Endothelial cell of umbilical vein (primary cell): ENCODE measurements at regions not wholly inside any gene's neighbourhood (a gene's known extent, or its start where the extent isn't known, plus 50 kb on each side); places are given as distances from the start of the nearest gene placed in this dataset.

Experiments
- BruUV-seq: library from RNA; stranded (reverse); fragments of 400-500 nt; replicated peaks from 2 replicates; lab custom pipeline; 2021; lab: Mats Ljungman, UMichigan
- CTCF ChIA-PET: fragments of 300-600, 350-600 bp; sonication (Branson Sonifier 250); formaldehyde crosslinking; loops from one replicate; lab custom pipeline; 2021; ENCODE audit warnings: antibody characterized with exemption, inconsistent platforms; lab: Charles Lee
- POLR2A ChIA-PET: fragments of 300-600, 350-600 bp; sonication (Branson Sonifier 250); formaldehyde crosslinking; loops from one replicate; lab custom pipeline; 2021; ENCODE audit warnings: antibody characterized with exemption, inconsistent platforms; lab: Charles Lee
- DNase-seq: peaks from one replicate; pipeline ENCODE4 v3.0.0-alpha.2; 2011; ENCODE audit warnings: low read depth, low spot score
- FAIRE-seq: peaks from 2 replicates; lab custom pipeline; 2011; peaks lifted over from hg19 to GRCh38; lab: Jason Lieb, UNC
- H2AFZ ChIP-seq: 2 replicates; pipeline ENCODE4 v1.6.0; 2012; ENCODE audit warnings: low read depth, low read length, control low read depth, inconsistent platforms
- H3K27ac ChIP-seq: 2 replicates; pipeline ENCODE4 v1.5.1; 2011; ENCODE audit warnings: low read depth, mild to moderate bottlenecking, control low read depth, low read length, moderate library complexity; ENCODE audit not compliant: insufficient read depth
- H3K27me3 ChIP-seq, 2 experiments: 2 replicates each; pipeline versions ENCODE4 v1.6.0 to v1.6.1; 2011; ENCODE audit warnings: low read length in 2 of 2, mixed read lengths in 1 of 2; ENCODE audit not compliant: control insufficient read depth in 2 of 2, insufficient read depth in 2 of 2
- H3K36me3 ChIP-seq, 2 experiments: 2 replicates in 1 of 2; 3 replicates in 1 of 2; pipeline ENCODE4 v1.5.1; 2011; ENCODE audit warnings: low read length in 2 of 2, mild to moderate bottlenecking in 1 of 2, moderate library complexity in 1 of 2; ENCODE audit not compliant: control insufficient read depth in 2 of 2, insufficient read depth in 2 of 2; ENCODE audit errors: extremely low read depth in 1 of 2
- H3K4me1 ChIP-seq: 3 replicates; pipeline ENCODE4 v1.5.1; 2011; ENCODE audit warnings: mild to moderate bottlenecking, low read length; ENCODE audit not compliant: control insufficient read depth, insufficient read depth; ENCODE audit errors: extremely low read depth
- H3K4me2 ChIP-seq: 2 replicates; pipeline ENCODE4 v1.6.1; 2011; ENCODE audit warnings: low read length, control low read depth, mixed read lengths; ENCODE audit not compliant: insufficient read depth
- H3K4me3 ChIP-seq, 3 experiments: fragments of 200-600 bp in 1 of 3; sonication (generic), shearing (Covaris generic) in 1 of 3; replicated peaks in 1 of 3; 2 replicates each; pipeline ENCODE4 v1.5.1; 2011 to 2016; ENCODE audit warnings: control low read depth in 3 of 3, low read length in 3 of 3, mild to moderate bottlenecking in 2 of 3, inconsistent platforms in 1 of 3, low read depth in 1 of 3, moderate library complexity in 1 of 3; ENCODE audit not compliant: insufficient read depth in 1 of 3
- H3K79me2 ChIP-seq: 2 replicates; pipeline ENCODE4 v1.6.0; 2012; ENCODE audit warnings: low read length, inconsistent platforms; ENCODE audit not compliant: control insufficient read depth, insufficient read depth
- H3K9ac ChIP-seq: replicated peaks from 2 replicates; pipeline ENCODE3; 2011; ENCODE audit warnings: low read length, control low read depth; ENCODE audit not compliant: insufficient read depth; ENCODE audit errors: extremely low read depth
- H3K9me1 ChIP-seq: replicated peaks from 3 replicates; pipeline ENCODE4 v1.6.0; 2011; ENCODE audit warnings: mild to moderate bottlenecking, low read length; ENCODE audit not compliant: control insufficient read depth, insufficient read depth; ENCODE audit errors: extremely low read depth
- H3K9me3 ChIP-seq: replicated peaks from 2 replicates; pipeline ENCODE4 v1.5.1; 2012; ENCODE audit warnings: low read length, inconsistent platforms; ENCODE audit not compliant: control insufficient read depth, insufficient read depth
- H4K20me1 ChIP-seq: replicated peaks from 2 replicates; pipeline ENCODE3; 2011; ENCODE audit warnings: mild to moderate bottlenecking, low read length; ENCODE audit not compliant: control insufficient read depth, insufficient read depth; ENCODE audit errors: extremely low read depth
- CTCF ChIP-seq, 2 donors: IDR thresholded peaks; 1 replicate in 1 of 2; 2 replicates in 1 of 2; pipeline ENCODE4 v1.5.1; 2011; ENCODE audit warnings: low read length in 2 of 2, mild to moderate bottlenecking in 2 of 2, moderate library complexity in 2 of 2, control low read depth in 1 of 2, inconsistent platforms in 1 of 2, low read depth in 1 of 2; ENCODE audit not compliant: insufficient read depth in 1 of 2; ENCODE audit errors: extremely low read depth in 1 of 2
- EZH2 ChIP-seq: IDR thresholded peaks from 2 replicates; pipeline ENCODE4 v1.6.1; 2012; ENCODE audit warnings: borderline replicate concordance, low read depth, mild to moderate bottlenecking, moderate library complexity, low read length, inconsistent platforms; ENCODE audit not compliant: severe bottlenecking
- FOS ChIP-seq: IDR thresholded peaks from 2 replicates; pipeline ENCODE4 v1.6.1; 2011; ENCODE audit warnings: mild to moderate bottlenecking, low read length, moderate library complexity, borderline replicate concordance; ENCODE audit not compliant: insufficient read depth
- GATA2 ChIP-seq: IDR thresholded peaks from 2 replicates; pipeline ENCODE4 v1.7.0; 2011; ENCODE audit warnings: low read depth, mild to moderate bottlenecking, moderate library complexity, mixed read lengths, low read length; ENCODE audit not compliant: insufficient read length, insufficient read depth
- JUN ChIP-seq: IDR thresholded peaks from 2 replicates; pipeline ENCODE4 v1.6.1; 2011; ENCODE audit warnings: borderline replicate concordance, low read depth; ENCODE audit not compliant: insufficient read length, insufficient read depth
- MAX ChIP-seq: IDR thresholded peaks from 2 replicates; pipeline ENCODE4 v1.6.1; 2011; ENCODE audit not compliant: insufficient read depth, insufficient read length
- MYC ChIP-seq: IDR thresholded peaks from one replicate; pipeline ENCODE4 v1.6.1; 2011; ENCODE audit warnings: mild to moderate bottlenecking, low read depth, low read length
- POLR2A ChIP-seq: IDR thresholded peaks from 2 replicates; pipeline ENCODE4 v1.6.1; 2012; ENCODE audit warnings: low read depth, mild to moderate bottlenecking, control low read depth, low read length
- POLR2AphosphoS5 ChIP-seq: IDR thresholded peaks from 2 replicates; pipeline ENCODE4 v1.6.1; 2012; ENCODE audit warnings: low read depth, mild to moderate bottlenecking, control low read depth, low read length, moderate library complexity; ENCODE audit not compliant: insufficient read depth
- dilution Hi-C: fragments of 300-500 bp; cut with MboI; formaldehyde crosslinking; loops from one replicate; pipeline ENCODE4 v1.15.0; 2019; ENCODE audit warnings: low sequenced_read_pairs; ENCODE audit not compliant: extremely low pct_ligation_motif_present
- intact Hi-C: fragments of 100-400 bp; cut with micrococcal nuclease; formaldehyde crosslinking; loops from one replicate; pipeline ENCODE4 v1.10.0; 2022

GRCh38 chr3:194197981-194198695 is 62.2 kb downstream of the HES1 start:
- no peak for TF ChIP-seq JUN
- TF ChIP-seq FOS = no peak
- H3K27me3 ChIP-seq = peaks cover 0 to 2% of the 10 kb centered on the region in 2 experiments
- no peaks in the 10 kb centered on the region for H3K4me1 ChIP-seq
- H3K9ac ChIP-seq = no peak overlapping the region
- H3K4me3 ChIP-seq = no peak overlapping the region
- DNase-seq = no peak
- H4K20me1 ChIP-seq = no peaks in the 10 kb centered on the region
- H2AFZ ChIP-seq = no peak overlapping the region
- ChIA-PET POLR2A (no interaction called here), CTCF (interaction anchor here (1.7 kb wide), 1 partner anchor 31 kb away, joined by 3 read pairs; no protein-coding TSS in a partner anchor)
- no TSS peak for BruUV-seq
- no peaks in the 10 kb centered on the region for H3K9me1 ChIP-seq
- no peak for FAIRE-seq
- no peaks in the 10 kb centered on the region for H3K79me2 ChIP-seq
- no peaks in the 10 kb centered on the region for H3K36me3 ChIP-seq
- no peak overlapping the region for H3K4me2 ChIP-seq
- dilution Hi-C loops (no loop called here), intact Hi-C loops (no loop called here)
- H3K9me3 ChIP-seq = no peaks in the 10 kb centered on the region
- H3K27ac ChIP-seq = no peak overlapping the region

GRCh38 chr3:194198938-194199337 is 63.0 kb downstream of the HES1 start:
- H3K79me2 ChIP-seq = no peaks in the 10 kb centered on the region
- no peak overlapping the region for H2AFZ ChIP-seq
- TF ChIP-seq JUN = no peak
- no peak for TF ChIP-seq GATA2
- TF ChIP-seq MYC = no peak
- no peak for TF ChIP-seq POLR2A
- TF ChIP-seq FOS = no peak
- TF ChIP-seq POLR2AphosphoS5 = no peak
- TF ChIP-seq CTCF (IDR thresholded peaks at IDR 0.05; ENCODE audit: extremely low read depth in 1 of 2, insufficient read depth in 1 of 2, low read depth in 1 of 2, low read length in 2 of 2) = no peak
- TF ChIP-seq EZH2 = no peak
- no peak for TF ChIP-seq MAX
- no peaks in the 10 kb centered on the region for H3K36me3 ChIP-seq
- CTCF ChIA-PET = interaction anchor here (1.7 kb wide), 1 partner anchor 32 kb away, joined by 3 read pairs; no protein-coding TSS in a partner anchor
- H3K9me3 ChIP-seq = no peaks in the 10 kb centered on the region
- H3K4me3 ChIP-seq = no peak overlapping the region
- H3K27ac ChIP-seq = no peak overlapping the region
- H4K20me1 ChIP-seq = no peaks in the 10 kb centered on the region
- POLR2A ChIA-PET = no interaction called here
- H3K4me2 ChIP-seq = no peak overlapping the region
- FAIRE-seq (no peak), DNase-seq (no peak)
- peaks cover 0 to 2% of the 10 kb centered on the region in 2 experiments for H3K27me3 ChIP-seq
- intact Hi-C loops = no loop called here
- H3K9me1 ChIP-seq = no peaks in the 10 kb centered on the region
- no peaks in the 10 kb centered on the region for H3K4me1 ChIP-seq
- BruUV-seq = no TSS peak
- H3K9ac ChIP-seq = no peak overlapping the region
- dilution Hi-C loops = no loop called here
